ENCODE measurements at regions not wholly inside any gene's neighbourhood (a gene's known extent, or its start where the extent isn't known, plus 50 kb on each side); places are given as distances from the start of the nearest gene placed in this dataset.

DNA sequence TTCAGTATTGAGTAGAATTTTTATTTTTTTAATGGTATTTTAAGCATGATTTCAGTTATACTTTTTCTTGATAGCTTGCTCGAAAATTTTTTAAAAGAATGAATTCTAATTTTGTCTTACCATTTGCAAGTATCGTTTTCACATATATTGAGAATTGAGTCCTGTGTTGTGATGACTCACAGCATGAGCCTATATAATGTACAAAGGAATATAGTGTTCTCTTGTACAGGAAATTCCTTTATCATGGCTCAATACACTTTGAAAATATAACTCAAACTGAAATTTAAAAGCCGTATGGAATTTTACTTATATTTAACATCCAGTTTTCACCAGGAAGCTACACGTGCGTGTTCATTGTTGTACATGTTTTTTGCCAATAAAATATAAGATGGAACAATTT, 161.1 kb upstream of the TMTC4 start:
- Mint-ChIP-seq H3K9me3 (peaks cover 2% of the 10 kb centered on the region), H3K4me3 (no peak overlapping the region), H3K36me3 (no peaks in the 10 kb centered on the region), H3K4me1 (peaks cover 5% of the 10 kb centered on the region), H3K27me3 (ENCODE audit: insufficient read depth, low read depth) (peaks cover 5% of the 10 kb centered on the region), H3K27ac (no peak overlapping the region)
- Histone ChIP-seq H3K4me3 (no peak overlapping the region), H3F3A (ENCODE audit: low read depth) (no peaks in the 10 kb centered on the region), H3K79me2 (ENCODE audit: low read depth) (no peaks in the 10 kb centered on the region), H3K4me1 (no peaks in the 10 kb centered on the region), H3K27me3 (no peaks in the 10 kb centered on the region), H3K27ac (no peak overlapping the region), H3K36me3 (no peaks in the 10 kb centered on the region), H3K4me2 (no peak overlapping the region), H3K9ac (no peak overlapping the region), H3K9me3 (ENCODE audit: low read depth) (no peaks in the 10 kb centered on the region), H2AFZ (replicated peaks) (no peak overlapping the region), H4K20me1 (ENCODE audit: low read depth) (no peaks in the 10 kb centered on the region)
- no peak for DNase-seq (ENCODE audit: low spot score)
- TF ChIP-seq EZH2phosphoT487 (IDR thresholded peaks at IDR 0.05) (no peak), EZH2 (IDR thresholded peaks at IDR 0.05) (no peak)
- TF ChIP-seq, protein P1, sequence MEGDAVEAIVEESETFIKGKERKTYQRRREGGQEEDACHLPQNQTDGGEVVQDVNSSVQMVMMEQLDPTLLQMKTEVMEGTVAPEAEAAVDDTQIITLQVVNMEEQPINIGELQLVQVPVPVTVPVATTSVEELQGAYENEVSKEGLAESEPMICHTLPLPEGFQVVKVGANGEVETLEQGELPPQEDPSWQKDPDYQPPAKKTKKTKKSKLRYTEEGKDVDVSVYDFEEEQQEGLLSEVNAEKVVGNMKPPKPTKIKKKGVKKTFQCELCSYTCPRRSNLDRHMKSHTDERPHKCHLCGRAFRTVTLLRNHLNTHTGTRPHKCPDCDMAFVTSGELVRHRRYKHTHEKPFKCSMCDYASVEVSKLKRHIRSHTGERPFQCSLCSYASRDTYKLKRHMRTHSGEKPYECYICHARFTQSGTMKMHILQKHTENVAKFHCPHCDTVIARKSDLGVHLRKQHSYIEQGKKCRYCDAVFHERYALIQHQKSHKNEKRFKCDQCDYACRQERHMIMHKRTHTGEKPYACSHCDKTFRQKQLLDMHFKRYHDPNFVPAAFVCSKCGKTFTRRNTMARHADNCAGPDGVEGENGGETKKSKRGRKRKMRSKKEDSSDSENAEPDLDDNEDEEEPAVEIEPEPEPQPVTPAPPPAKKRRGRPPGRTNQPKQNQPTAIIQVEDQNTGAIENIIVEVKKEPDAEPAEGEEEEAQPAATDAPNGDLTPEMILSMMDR (IDR thresholded peaks at IDR 0.05), result no peak

DNA sequence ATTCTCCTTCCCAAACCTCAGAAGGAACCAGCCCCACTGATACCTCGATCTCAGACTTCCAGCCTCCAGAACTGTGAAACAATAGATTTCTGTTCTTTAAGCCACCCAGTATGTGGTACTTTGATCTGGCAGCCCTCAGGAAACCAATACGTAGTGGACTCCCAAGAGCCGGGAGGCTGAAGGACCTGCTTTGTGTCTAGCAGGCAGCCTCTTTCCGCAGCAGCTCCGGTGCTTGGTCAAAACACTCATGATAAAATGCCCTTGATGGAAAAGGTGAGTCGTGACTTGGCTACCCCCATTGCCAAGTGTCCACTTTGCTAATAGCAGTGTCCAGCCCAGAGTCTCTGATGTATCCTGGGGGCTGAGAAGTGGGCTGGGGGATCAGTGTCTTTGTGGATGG, 158.8 kb upstream of the TMTC4 start:
- H2AFZ ChIP-seq (replicated peaks), result no peak overlapping the region
- H4K20me1 ChIP-seq (ENCODE audit: low read depth), result no peaks in the 10 kb centered on the region
- H3K27me3 ChIP-seq, result no peaks in the 10 kb centered on the region
- no peak for DNase-seq (ENCODE audit: low spot score)
- peaks cover 4% of the 10 kb centered on the region for H3K9me3 Mint-ChIP-seq
- H3K36me3 ChIP-seq, result no peaks in the 10 kb centered on the region
- H3K4me3 Mint-ChIP-seq, result no peak overlapping the region
- H3K27ac ChIP-seq, result no peak overlapping the region
- no peak overlapping the region for H3K4me3 ChIP-seq
- H3F3A ChIP-seq (ENCODE audit: low read depth), result no peaks in the 10 kb centered on the region
- no peak overlapping the region for H3K9ac ChIP-seq
- peaks cover 5% of the 10 kb centered on the region for H3K4me1 Mint-ChIP-seq
- H3K27me3 Mint-ChIP-seq (ENCODE audit: insufficient read depth, low read depth), result peaks cover 5% of the 10 kb centered on the region
- no peaks in the 10 kb centered on the region for H3K4me1 ChIP-seq
- H3K27ac Mint-ChIP-seq, result no peak overlapping the region
- no peaks in the 10 kb centered on the region for H3K36me3 Mint-ChIP-seq
- no peaks in the 10 kb centered on the region for H3K79me2 ChIP-seq (ENCODE audit: low read depth)
- TF ChIP-seq EZH2 (IDR thresholded peaks at IDR 0.05), result no peak
- no peak for TF ChIP-seq EZH2phosphoT487 (IDR thresholded peaks at IDR 0.05)
- TF ChIP-seq, protein P1 (IDR thresholded peaks at IDR 0.05), result no peak
- no peaks in the 10 kb centered on the region for H3K9me3 ChIP-seq (ENCODE audit: low read depth)
- no peak overlapping the region for H3K4me2 ChIP-seq

DNA sequence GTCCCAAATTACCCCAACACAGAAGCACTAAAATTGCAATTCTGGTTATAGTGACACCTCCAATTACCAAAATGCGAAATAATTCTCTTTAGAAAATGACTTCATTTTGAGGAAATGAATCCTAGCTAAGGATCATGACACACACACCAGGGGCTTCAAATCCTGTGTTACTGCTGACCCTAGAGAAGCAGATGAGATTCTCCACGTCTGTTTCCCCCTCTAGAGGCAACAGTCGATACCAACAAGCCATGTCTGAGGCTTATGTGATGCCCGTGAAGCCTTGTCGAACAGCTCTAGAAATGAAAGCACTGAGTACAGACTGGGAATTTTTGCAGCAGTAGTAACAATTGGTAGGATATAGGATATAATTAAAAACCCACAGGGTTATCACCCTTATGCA, 153.6 kb upstream of the TMTC4 start:
- Histone ChIP-seq H2AFZ (replicated peaks) (peak overlapping the region; percentile 33), H3K4me2 (no peak overlapping the region), H3K9ac (no peak overlapping the region), H3K79me2 (ENCODE audit: low read depth) (no peaks in the 10 kb centered on the region), H3K36me3 (no peaks in the 10 kb centered on the region), H3K27ac (no peak overlapping the region), H3K9me3 (ENCODE audit: low read depth) (no peaks in the 10 kb centered on the region), H4K20me1 (ENCODE audit: low read depth) (no peaks in the 10 kb centered on the region), H3F3A (ENCODE audit: low read depth) (no peaks in the 10 kb centered on the region), H3K27me3 (no peaks in the 10 kb centered on the region), H3K4me3 (no peak overlapping the region), H3K4me1 (peaks cover 10% of the 10 kb centered on the region)
- TF ChIP-seq EZH2 (IDR thresholded peaks at IDR 0.05) (no peak), EZH2phosphoT487 (IDR thresholded peaks at IDR 0.05) (no peak)
- TF ChIP-seq, protein P1 (IDR thresholded peaks at IDR 0.05), result peak; percentile 60
- peak; percentile 70 for DNase-seq (ENCODE audit: low spot score)
- H3K36me3 Mint-ChIP-seq, result no peaks in the 10 kb centered on the region
- H3K9me3 Mint-ChIP-seq, result peaks cover 2% of the 10 kb centered on the region
- peaks cover 31% of the 10 kb centered on the region for H3K4me1 Mint-ChIP-seq
- H3K27me3 Mint-ChIP-seq (ENCODE audit: insufficient read depth, low read depth), result peaks cover 3% of the 10 kb centered on the region
- H3K4me3 Mint-ChIP-seq, result no peak overlapping the region
- no peak overlapping the region for H3K27ac Mint-ChIP-seq
